CD4-positive, alpha-beta T cell treated with Interleukin-15 for 1 hour (primary cell): ENCODE measurements at regions not wholly inside any gene's neighbourhood (a gene's known extent, or its start where the extent isn't known, plus 50 kb on each side); places are given as distances from the start of the nearest gene placed in this dataset.
A peak's percentile ranks its signal among the peaks of the same experiment; 100 is the strongest.
"Not testable (repeated sequence)": the region's sequence is repeated elsewhere in the genome, so short reads cannot be mapped to it uniquely, and the experiment has no call there.

Experiments used
- DNase-seq: peaks from one replicate; pipeline ENCODE4 v3.0.0-alpha.2; 2020

DNA sequence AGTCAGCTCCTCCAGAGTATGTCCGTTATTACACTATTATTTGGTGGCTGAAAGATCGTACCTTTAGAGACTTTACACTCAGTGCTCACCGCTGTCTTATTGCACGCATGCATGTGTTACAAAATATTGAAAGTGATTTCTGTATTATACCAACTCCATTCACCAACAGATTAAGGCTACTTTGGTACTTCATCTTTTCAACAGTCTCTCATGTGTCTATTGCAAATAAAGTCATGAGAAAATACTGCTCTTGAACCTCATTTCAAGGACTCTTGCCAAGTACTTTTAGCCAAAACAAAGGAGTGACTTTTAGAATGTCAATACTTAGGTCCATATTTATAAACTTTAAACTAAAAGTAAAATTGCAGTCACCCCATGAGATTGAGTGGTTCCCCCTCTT is 503.6 kb downstream of the TMEM121 start:
- DNase-seq = no peak

DNA sequence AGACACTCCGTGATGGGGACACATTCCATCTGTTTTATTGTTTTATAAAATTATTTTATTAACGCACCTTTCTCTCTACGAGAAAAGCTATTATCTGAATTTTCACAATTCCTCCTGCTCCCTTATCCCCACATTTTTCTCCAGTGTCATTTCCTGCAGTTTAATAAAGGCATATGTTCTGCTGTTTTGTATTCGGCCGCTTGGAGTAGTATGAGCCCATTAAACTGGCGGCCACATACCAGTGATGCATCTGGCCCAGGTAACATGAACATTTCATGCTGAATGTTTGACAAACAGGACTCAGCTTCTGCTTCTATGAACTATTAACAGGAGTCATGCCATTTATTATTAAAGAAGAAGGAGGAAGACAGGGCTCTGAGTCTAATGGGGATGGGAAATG is 511.0 kb downstream of the TMEM121 start:
- no peak for DNase-seq

- DNase-seq = no peak
Measured at GRCh38 chr14:106038263-106038662, 511.9 kb downstream of the TMEM121 start.

- DNase-seq = no peak
Measured at GRCh38 chr14:106039400-106039799, 513.0 kb downstream of the TMEM121 start.

DNA sequence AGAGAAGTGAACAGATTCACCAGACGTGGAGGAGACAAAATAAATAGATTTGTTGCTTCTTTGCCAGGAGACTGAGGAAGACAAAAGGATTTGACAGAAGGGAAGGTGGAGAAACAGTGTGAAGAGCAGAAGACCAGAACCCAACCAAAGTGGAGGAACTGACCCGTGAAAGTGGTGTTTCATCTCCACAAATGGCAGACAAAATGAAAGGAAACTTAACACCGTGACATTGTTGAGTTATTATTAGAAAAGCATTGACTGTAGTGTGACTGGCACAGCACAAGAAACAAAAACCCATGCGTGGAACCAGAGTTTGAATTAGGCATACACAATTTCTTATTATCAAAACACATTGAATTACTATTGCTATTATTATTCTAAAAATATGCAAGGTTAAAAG is 518.1 kb downstream of the TMEM121 start:
- DNase-seq = no peak

- peak; percentile 75 for DNase-seq
Measured at GRCh38 chr14:106044949-106045596, 518.7 kb downstream of the TMEM121 start.

DNA sequence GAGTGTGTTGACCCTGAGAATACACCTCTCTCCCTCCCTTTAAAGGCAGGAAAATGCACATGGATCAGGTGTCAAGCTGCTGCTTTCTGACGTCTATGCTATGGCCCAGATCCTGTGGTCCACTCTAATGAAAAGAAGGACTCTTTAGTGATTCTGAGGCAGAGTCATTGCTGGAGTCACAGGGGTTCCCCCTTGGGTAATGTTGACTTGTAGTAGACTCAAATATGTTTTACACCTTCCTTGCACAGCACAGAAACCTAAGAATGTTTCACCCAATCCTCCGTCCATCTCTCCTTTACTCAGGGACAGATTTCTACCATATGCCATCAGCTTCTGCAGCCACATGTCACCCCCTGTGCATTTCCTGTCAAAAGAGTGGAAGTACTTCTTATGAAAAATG is 525.4 kb downstream of the TMEM121 start:
- no peak for DNase-seq

DNA sequence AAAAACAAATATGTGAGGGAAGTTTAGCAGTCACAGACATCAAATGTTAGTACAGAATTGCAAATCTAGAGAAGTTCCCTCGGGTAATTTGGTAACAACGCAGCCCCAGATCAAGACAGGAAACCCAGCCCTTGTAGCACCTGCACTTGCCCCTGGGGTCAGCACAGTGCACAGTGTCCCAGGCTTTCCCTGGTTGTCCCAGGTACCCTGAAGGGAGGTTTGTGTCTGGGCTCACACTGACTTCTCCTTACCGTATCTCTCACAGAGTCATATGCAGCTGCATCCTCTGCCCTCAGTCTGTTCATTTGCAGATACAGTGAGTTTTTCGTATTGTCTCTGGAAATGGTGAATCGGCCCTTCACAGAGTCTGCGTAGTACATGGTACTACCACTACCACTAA is 528.9 kb downstream of the TMEM121 start:
- no peak for DNase-seq

DNA sequence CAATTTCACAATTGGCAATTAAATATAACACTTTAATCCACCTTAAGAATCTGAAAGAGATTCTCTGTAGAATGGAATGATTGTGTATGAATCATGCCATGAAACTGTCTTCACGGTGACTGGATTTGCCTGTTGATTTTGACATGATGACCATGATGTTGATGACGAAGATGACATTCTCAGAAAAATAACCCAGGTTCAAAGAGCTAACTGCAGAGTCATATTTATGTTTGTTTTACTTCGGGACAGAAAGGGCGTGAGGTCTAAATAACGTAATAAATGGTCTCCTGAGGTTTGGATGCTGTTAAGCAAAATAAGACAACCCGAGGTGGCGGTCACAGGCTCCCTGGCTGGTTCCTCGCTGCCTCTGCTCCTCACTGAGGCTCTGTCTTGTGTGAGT is 532.0 kb downstream of the TMEM121 start:
- DNase-seq = no peak

GRCh38 chr14:106060276-106060975 is 534.0 kb downstream of the TMEM121 start:
- DNase-seq = no peak

- peak; percentile 80 for DNase-seq
Measured at GRCh38 chr14:106061877-106062500, 535.6 kb downstream of the TMEM121 start.

DNA sequence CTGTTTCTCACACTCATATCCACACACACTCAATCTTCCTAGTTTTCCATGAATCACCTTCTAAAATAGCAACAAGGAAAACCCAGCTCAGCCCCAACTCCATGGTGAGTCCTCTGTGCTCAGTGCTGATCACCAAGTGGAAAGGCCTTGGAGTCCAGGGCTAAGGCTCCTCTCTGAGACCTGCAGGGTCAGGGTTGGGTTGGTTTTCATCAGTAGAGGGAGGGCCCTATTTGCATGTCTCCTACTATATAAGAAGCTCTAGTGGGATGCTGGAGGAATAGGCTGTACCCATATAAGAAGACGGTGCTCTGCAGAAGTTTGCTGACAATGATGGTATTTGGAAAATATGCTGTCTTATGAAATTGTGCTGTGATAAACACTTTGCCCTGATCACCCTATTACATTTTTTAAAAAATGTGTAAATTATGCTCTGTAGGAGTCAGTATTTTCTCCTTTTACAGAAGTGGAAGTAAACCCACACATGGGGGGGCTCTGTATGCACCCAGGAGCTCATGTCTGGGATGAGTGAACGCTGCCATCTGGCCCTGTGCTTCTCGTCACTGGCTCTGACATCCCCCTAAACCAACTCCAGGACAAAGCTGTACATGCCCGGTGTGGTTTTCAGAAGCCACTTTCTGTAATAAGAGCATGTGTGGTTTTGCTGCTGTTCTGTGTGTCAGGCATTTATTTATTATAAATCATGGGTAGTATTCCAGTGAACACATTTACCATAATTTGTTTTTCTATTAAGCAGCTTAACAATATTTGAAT is 536.3 kb downstream of the TMEM121 start:
- no peak for DNase-seq

DNA sequence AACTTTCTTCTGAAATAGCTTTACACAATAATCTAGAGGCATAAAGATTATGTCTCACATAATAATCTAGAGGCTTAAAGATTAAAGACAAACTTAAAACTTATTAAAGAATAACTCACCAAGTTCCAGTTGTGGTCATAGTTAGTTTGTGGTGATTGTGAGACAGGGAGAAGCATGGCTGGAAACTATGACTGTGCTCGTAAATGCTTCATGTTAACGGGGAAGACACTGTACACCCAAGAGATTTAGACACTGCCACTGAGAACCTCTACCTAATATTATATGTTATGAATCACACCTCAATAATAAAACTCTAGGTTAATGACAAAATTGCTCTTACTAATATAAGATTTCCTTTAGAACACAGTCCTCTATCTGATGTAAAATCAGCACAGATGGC is 541.6 kb downstream of the TMEM121 start:
- no peak for DNase-seq

DNA sequence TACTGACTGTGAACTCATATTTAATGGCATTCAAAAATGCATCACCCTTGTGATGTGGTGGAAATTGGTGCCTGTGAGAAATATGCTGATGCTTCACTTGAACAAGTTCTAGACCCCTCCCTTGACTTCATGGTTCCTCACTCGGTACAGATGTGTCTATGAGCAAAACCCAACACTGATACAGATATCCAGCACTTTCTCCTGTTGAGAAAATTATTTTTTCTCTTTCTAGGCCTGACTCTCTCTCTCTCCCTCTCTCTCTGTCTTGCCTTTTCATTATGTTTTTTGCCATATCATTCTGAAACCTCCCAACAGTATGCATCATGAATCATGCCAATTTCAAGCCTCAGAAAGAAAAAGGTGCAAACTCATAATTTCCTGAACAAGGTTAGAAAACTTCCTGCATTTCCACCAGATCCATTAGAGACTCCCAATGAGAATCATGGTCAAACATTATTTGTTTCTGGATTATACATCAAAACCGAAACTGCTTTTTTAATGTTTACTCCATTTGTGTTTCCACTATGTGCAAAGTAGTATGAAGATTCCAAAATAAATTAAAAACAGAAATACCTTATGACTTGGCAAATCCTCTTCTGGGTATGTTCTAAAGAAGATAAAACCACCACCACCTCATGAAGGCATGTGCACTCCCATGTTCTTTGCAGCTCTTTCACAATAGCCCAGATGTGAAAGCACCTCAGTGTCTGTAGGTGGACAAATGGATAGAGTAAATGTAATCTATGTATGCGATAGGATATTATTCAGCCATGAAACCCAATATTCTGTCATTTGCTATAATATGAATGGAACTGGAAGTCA is 543.6 kb downstream of the TMEM121 start:
- DNase-seq = no peak

- no peak for DNase-seq
Measured at GRCh38 chr14:106080922-106081321, 554.5 kb downstream of the TMEM121 start.

DNA sequence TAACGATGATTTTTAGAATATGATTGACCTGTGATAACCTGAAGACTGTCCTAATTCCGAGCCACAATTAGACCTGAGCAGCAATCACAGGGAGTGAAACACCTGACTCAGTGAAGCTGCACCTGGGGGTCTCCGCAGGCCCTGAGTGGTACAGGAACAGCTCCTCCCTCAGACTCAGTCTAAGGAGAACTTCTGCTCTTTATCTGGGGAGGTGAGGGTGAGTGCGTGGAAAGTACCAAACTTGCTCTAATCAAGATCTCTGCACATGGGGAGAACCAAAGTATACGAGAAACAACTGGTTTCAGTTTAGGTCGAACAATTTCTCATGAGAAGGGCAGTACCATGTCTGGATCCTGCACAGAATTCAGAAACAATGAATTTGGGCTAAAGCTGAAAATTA is 555.3 kb downstream of the TMEM121 start:
- not testable (repeated sequence) for DNase-seq

GRCh38 chr14:106083082-106083481 is 556.7 kb downstream of the TMEM121 start:
- DNase-seq = no peak

GRCh38 chr14:106087837-106088236 is 561.5 kb downstream of the TMEM121 start:
- DNase-seq = no peak

GRCh38 chr14:106088860-106089259 is 562.5 kb downstream of the TMEM121 start:
- not testable (repeated sequence) for DNase-seq

DNA sequence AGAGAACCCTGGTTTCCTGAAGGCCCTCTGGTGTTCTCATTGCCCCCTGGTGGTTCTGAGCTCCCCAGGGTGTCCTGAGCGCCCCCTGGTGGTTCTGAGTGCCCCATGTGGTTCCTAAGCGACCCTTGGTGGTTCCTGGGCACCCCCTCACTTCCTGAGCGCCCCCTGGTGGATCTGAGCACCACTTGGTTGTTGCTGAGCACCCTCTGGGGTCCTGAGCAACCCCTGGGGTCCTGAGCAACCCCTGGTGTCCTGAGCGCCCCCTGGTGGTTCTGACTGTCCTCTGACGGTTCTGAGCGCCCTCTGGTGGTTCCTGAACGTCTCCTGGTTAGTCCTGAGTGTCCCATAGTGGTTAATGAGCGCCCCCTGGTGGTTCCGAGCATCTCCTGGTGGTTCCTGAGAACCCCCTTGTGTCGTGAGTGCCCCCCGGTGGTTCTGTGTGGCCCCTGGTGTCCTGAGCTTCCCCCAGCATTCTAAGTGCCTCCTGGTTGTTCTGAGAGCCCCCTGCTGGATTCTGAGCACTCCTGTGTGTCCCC is 568.3 kb downstream of the TMEM121 start:
- DNase-seq = peak; percentile 72

DNA sequence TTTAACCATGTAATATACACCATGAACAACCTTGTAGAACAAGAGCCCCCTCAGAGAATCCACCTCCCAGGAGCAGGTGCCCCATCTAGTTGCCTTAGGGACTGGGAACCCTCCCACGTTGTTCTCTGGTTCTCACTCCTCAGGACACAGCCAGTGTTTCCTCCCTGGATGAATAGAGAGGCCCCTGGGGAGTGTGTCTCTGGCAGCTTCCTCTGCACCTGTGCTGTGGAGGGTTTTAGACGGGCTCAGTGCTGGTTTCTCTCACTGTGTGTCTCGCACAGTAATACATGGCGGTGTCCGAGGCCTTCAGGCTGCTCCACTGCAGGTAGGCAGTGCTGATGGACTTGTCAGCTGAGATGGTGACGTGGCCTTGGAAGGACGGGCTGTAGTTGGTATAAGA is 581.3 kb downstream of the TMEM121 start:
- DNase-seq = no peak

GRCh38 chr14:106109337-106109736 is 583.0 kb downstream of the TMEM121 start:
- no peak for DNase-seq
